GM21825 (cell line): ENCODE measurements at regions not wholly inside any gene's neighbourhood (a gene's known extent, or its start where the extent isn't known, plus 50 kb on each side); places are given as distances from the start of the nearest gene placed in this dataset.
"Not testable (repeated sequence)": the region's sequence is repeated elsewhere in the genome, so short reads cannot be mapped to it uniquely, and the experiment has no call there.

ENCODE experiments used
- ATAC-seq: cut with Tn5 transposase; IDR thresholded peaks from one replicate; pipeline ENCODE4 v1.9.1; 2021; ENCODE audit warnings: mild to moderate bottlenecking, moderate library complexity; ENCODE audit not compliant: unreplicated experiment

- no peak for ATAC-seq
These were observed 108.2 kb downstream of the THBS2 start for GRCh38 chr6:169145496-169145895.

GRCh38 chr6:169144356-169144755 lies 109.3 kb downstream of the THBS2 start:
- ATAC-seq, result no peak

GRCh38 chr6:169142538-169142844 lies 111.2 kb downstream of the THBS2 start:
- ATAC-seq, result no peak

GRCh38 chr6:169141671-169142537 lies 111.7 kb downstream of the THBS2 start:
- ATAC-seq, result no peak

GRCh38 chr6:169140986-169141495 lies 112.6 kb downstream of the THBS2 start:
- ATAC-seq, result no peak

- ATAC-seq, result no peak
These were observed 114.3 kb downstream of the THBS2 start for GRCh38 chr6:169139179-169139971.

GRCh38 chr6:169132352-169132940 lies 121.2 kb downstream of the THBS2 start:
- no peak for ATAC-seq

- no peak for ATAC-seq
These were observed 122.3 kb downstream of the THBS2 start for GRCh38 chr6:169131390-169131789.

- no peak for ATAC-seq
These were observed 123.5 kb downstream of the THBS2 start for GRCh38 chr6:169130113-169130512.

- ATAC-seq, result no peak
These were observed 132.6 kb downstream of the THBS2 start for GRCh38 chr6:169121013-169121412.

GRCh38 chr6:169119669-169120068 lies 134.0 kb downstream of the THBS2 start:
- ATAC-seq, result no peak

- ATAC-seq, result no peak
These were observed 135.3 kb downstream of the THBS2 start for GRCh38 chr6:169118346-169118830.

- ATAC-seq, result no peak
These were observed 136.0 kb downstream of the THBS2 start for GRCh38 chr6:169117663-169118062.

- no peak for ATAC-seq
These were observed 138.0 kb downstream of the THBS2 start for GRCh38 chr6:169115632-169116031.

- not testable (repeated sequence) for ATAC-seq
These were observed 139.0 kb downstream of the THBS2 start for GRCh38 chr6:169114632-169115031.

- ATAC-seq, result peak; percentile 83
These were observed 140.9 kb downstream of the THBS2 start for GRCh38 chr6:169112483-169113320.

GRCh38 chr6:169111203-169111602 lies 142.4 kb downstream of the THBS2 start:
- ATAC-seq, result no peak

- no peak for ATAC-seq
These were observed 144.0 kb downstream of the THBS2 start for GRCh38 chr6:169109411-169110220.

- ATAC-seq, result no peak
These were observed 144.9 kb downstream of the THBS2 start for GRCh38 chr6:169108753-169109152.

- ATAC-seq, result no peak
These were observed 147.5 kb downstream of the THBS2 start for GRCh38 chr6:169106176-169106575.
